Smooth muscle cell (in vitro differentiated cells): ENCODE measurements at regions not wholly inside any gene's neighbourhood (a gene's known extent, or its start where the extent isn't known, plus 50 kb on each side); places are given as distances from the start of the nearest gene placed in this dataset.

ENCODE experiments used
- DNase-seq: peaks from one replicate; lab custom pipeline; 2025; ENCODE audit not compliant: unreplicated experiment; lab: John Stamatoyannopoulos, UW
- H2AFZ ChIP-seq: fragments of 200-600 bp; sonication (generic); 2 replicates; pipeline ENCODE4 v1.6.0; 2016; ENCODE audit warnings: antibody characterized with exemption, low read depth, mild to moderate bottlenecking
- H3F3A ChIP-seq: fragments of 200-600 bp; sonication (generic); 2 replicates; pipeline ENCODE4 v1.6.0; 2017; ENCODE audit warnings: antibody characterized with exemption, low read depth
- H3K27ac ChIP-seq: fragments of 200-600 bp; sonication (generic); 2 replicates; pipeline ENCODE4 v1.5.1; 2016; ENCODE audit warnings: low read depth, mild to moderate bottlenecking
- H3K27me3 ChIP-seq: fragments of 200-600 bp; sonication (generic); 2 replicates; pipeline ENCODE4 v1.6.1; 2016; ENCODE audit warnings: low read depth, mild to moderate bottlenecking
- H3K36me3 ChIP-seq: fragments of 200-600 bp; sonication (generic); 2 replicates; pipeline ENCODE4 v1.5.1; 2016; ENCODE audit warnings: low read depth
- H3K4me1 ChIP-seq: fragments of 200-600 bp; sonication (generic); 2 replicates; pipeline ENCODE4 v1.5.1; 2016; ENCODE audit warnings: low read depth
- H3K4me2 ChIP-seq: fragments of 200-600 bp; sonication (generic); 2 replicates; pipeline ENCODE4 v1.6.0; 2016; ENCODE audit warnings: mild to moderate bottlenecking
- H3K4me3 ChIP-seq: fragments of 200-600 bp; sonication (generic); 2 replicates; pipeline ENCODE4 v1.5.1; 2016; ENCODE audit warnings: mild to moderate bottlenecking
- H3K79me2 ChIP-seq: fragments of 200-600 bp; sonication (generic); 2 replicates; pipeline ENCODE4 v1.6.0; 2016; ENCODE audit warnings: low read depth, mild to moderate bottlenecking
- H3K9ac ChIP-seq: fragments of 200-600 bp; sonication (generic); 2 replicates; pipeline ENCODE4 v1.6.0; 2016; ENCODE audit warnings: low read depth
- H3K9me3 ChIP-seq: fragments of 200-600 bp; sonication (generic); replicated peaks from 2 replicates; pipeline ENCODE4 v1.5.1; 2016; ENCODE audit warnings: low read depth
- H4K20me1 ChIP-seq: fragments of 200-600 bp; sonication (generic); 2 replicates; pipeline ENCODE4 v1.6.0; 2016; ENCODE audit warnings: low read depth
- WGBS: methylation state at CpG from one replicate; pipeline ENCODE4 v1.1.7; 2016; ENCODE audit warnings: low lambda C conversion rate; 5-methylcytosine and 5-hydroxymethylcytosine counted together
- TF ChIP-seq, protein P1 (sequence below): fragments of 200-600 bp; sonication (generic); IDR thresholded peaks from 2 replicates; pipeline ENCODE4 v1.5.1; 2017; ENCODE audit warnings: borderline replicate concordance, mild to moderate bottlenecking, antibody characterized with exemption; ENCODE audit not compliant: insufficient read depth, poor library complexity, severe bottlenecking

GRCh38 chr6:16974704-16975359 is 127.0 kb upstream of the STMND1 start:
- 74% methylated on average over 6 of the region's 6 CpGs for WGBS
- no peaks in the 10 kb centered on the region for H3K9me3 ChIP-seq
- no peak overlapping the region for H3K4me3 ChIP-seq
- no peaks in the 10 kb centered on the region for H3K36me3 ChIP-seq
- no peak overlapping the region for H2AFZ ChIP-seq
- no peaks in the 10 kb centered on the region for H4K20me1 ChIP-seq
- H3K4me1 ChIP-seq, result no peaks in the 10 kb centered on the region
- no peaks in the 10 kb centered on the region for H3K79me2 ChIP-seq
- H3K4me2 ChIP-seq, result no peak overlapping the region
- no peak overlapping the region for H3K27ac ChIP-seq
- no peaks in the 10 kb centered on the region for H3F3A ChIP-seq
- H3K27me3 ChIP-seq, result no peaks in the 10 kb centered on the region
- DNase-seq, result no peak
- no peak overlapping the region for H3K9ac ChIP-seq
- TF ChIP-seq, protein P1, sequence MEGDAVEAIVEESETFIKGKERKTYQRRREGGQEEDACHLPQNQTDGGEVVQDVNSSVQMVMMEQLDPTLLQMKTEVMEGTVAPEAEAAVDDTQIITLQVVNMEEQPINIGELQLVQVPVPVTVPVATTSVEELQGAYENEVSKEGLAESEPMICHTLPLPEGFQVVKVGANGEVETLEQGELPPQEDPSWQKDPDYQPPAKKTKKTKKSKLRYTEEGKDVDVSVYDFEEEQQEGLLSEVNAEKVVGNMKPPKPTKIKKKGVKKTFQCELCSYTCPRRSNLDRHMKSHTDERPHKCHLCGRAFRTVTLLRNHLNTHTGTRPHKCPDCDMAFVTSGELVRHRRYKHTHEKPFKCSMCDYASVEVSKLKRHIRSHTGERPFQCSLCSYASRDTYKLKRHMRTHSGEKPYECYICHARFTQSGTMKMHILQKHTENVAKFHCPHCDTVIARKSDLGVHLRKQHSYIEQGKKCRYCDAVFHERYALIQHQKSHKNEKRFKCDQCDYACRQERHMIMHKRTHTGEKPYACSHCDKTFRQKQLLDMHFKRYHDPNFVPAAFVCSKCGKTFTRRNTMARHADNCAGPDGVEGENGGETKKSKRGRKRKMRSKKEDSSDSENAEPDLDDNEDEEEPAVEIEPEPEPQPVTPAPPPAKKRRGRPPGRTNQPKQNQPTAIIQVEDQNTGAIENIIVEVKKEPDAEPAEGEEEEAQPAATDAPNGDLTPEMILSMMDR, result no peak

DNA sequence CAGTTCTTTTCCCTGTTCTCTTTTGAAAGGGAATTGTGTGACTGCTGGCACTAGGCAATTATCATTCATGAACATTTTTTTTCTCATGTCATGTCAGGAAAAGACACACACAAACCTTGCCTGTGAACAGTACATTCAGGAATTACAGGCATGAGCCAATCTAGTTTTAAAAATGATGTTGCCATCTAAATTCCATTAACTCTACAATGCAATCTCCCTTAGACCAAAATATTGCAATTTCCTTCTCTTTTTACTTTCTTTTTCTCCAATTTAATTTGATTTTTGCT is 127.5 kb upstream of the STMND1 start:
- Histone ChIP-seq H3F3A (no peaks in the 10 kb centered on the region), H3K4me1 (no peaks in the 10 kb centered on the region), H3K9me3 (no peaks in the 10 kb centered on the region), H3K4me2 (no peak overlapping the region), H3K9ac (no peak overlapping the region), H3K4me3 (no peak overlapping the region), H3K79me2 (no peaks in the 10 kb centered on the region), H3K36me3 (no peaks in the 10 kb centered on the region), H3K27me3 (no peaks in the 10 kb centered on the region), H3K27ac (no peak overlapping the region), H4K20me1 (no peaks in the 10 kb centered on the region), H2AFZ (no peak overlapping the region)
- TF ChIP-seq, protein P1, result no peak
- no peak for DNase-seq

DNA sequence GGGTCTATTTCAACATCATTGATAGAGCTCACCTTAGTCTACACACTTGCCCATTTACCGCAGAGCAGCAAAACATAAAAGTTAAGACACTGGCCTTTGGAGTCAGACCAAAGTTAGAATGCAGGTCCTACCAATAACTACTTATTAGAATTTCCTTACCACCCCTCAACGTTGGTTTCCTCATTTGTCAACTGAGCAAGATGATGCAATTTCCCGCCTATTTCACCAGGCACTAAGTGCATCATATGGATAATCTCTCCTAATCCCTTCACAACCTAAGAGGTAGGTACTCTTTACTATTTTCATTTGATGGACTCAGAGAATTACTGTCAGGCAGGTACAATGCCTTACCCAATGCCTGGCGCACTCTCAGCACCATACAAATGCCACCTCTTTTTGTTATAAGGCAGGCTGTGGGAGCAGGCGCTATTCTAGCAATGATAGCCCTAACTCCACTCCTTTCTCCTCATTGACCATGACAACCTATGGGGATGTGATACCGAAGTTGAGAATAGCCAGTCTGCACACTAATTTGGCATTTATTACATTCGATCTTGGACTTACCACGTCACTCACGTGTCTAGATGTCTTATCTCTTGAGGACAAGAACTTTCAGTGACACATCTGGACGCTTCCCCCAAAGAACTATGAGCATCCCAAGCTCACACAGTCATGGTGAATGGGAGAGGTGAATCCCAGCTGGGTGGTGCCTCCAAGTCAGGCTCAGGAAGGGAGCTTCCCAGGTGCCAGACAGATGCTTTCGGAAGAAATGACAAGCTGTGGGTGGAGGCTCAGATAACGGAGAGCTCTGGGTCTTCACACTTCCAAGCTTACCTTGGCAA is 128.1 kb upstream of the STMND1 start:
- no peak overlapping the region for H2AFZ ChIP-seq
- 83% methylated on average over 12 of the region's 12 CpGs for WGBS

More for the DNA sequence above, 128.1 kb upstream of the STMND1 start:
- H3K79me2 ChIP-seq, result no peaks in the 10 kb centered on the region
- H3K27me3 ChIP-seq, result no peaks in the 10 kb centered on the region
- H3K36me3 ChIP-seq, result no peaks in the 10 kb centered on the region
- no peaks in the 10 kb centered on the region for H3F3A ChIP-seq
- H3K4me3 ChIP-seq, result no peak overlapping the region
- TF ChIP-seq, protein P1, result no peak
- no peaks in the 10 kb centered on the region for H3K4me1 ChIP-seq
- no peak overlapping the region for H3K4me2 ChIP-seq
- DNase-seq, result no peak
- no peaks in the 10 kb centered on the region for H3K9me3 ChIP-seq
- no peak overlapping the region for H3K9ac ChIP-seq
- no peaks in the 10 kb centered on the region for H4K20me1 ChIP-seq
- no peak overlapping the region for H3K27ac ChIP-seq
